HepG2 (cell line): ENCODE measurements at regions not wholly inside any gene's neighbourhood (a gene's known extent, or its start where the extent isn't known, plus 50 kb on each side); places are given as distances from the start of the nearest gene placed in this dataset.
A peak's percentile ranks its signal among the peaks of the same experiment; 100 is the strongest.

Experiments used
- AHR ChIP-seq: IDR thresholded peaks from 2 replicates; pipeline ENCODE4 v1.6.1; 2018; ENCODE audit warnings: missing genetic modification reagents, missing compliant biosample characterization
- CBX2 ChIP-seq, 2 experiments: fragments of 200-600 bp in 1 of 2; sonication (generic); formaldehyde crosslinking in 1 of 2; IDR thresholded peaks; 2 replicates each; pipeline versions ENCODE4 v1.7.0 to v1.8.1; 2018 to 2022; ENCODE audit warnings: low read depth in 2 of 2, low read length in 1 of 2, mild to moderate bottlenecking in 1 of 2, missing genetic modification reagents in 1 of 2
- CHCHD3 ChIP-seq: sonication (generic); formaldehyde crosslinking; IDR thresholded peaks from 2 replicates; pipeline ENCODE4 v1.8.0; 2022; ENCODE audit warnings: mild to moderate bottlenecking, missing genetic modification reagents, moderate library complexity
- ETS1 ChIP-seq: sonication (generic); formaldehyde crosslinking; IDR thresholded peaks from 2 replicates; pipeline ENCODE4 v1.4.0; 2020; ENCODE audit warnings: missing genetic modification reagents
- GRHL1 ChIP-seq: sonication (generic); formaldehyde crosslinking; conservative IDR thresholded peaks from 2 replicates; pipeline ENCODE4 v1.8.0; 2022; ENCODE audit warnings: missing genetic modification reagents
- MTERF4 ChIP-seq: sonication (generic); formaldehyde crosslinking; IDR thresholded peaks from 2 replicates; pipeline ENCODE4 v1.8.0; 2023; ENCODE audit warnings: mild to moderate bottlenecking, missing genetic modification reagents
- TFDP1 ChIP-seq: IDR thresholded peaks from 2 replicates; pipeline ENCODE4 v1.6.1; 2016; ENCODE audit warnings: missing compliant biosample characterization, missing genetic modification reagents, borderline replicate concordance
- ZBTB46 ChIP-seq: sonication (generic); formaldehyde crosslinking; IDR thresholded peaks from 2 replicates; pipeline ENCODE4 v1.4.0; 2020; ENCODE audit warnings: mild to moderate bottlenecking, missing genetic modification reagents, borderline replicate concordance
- ZNF280B ChIP-seq: sonication (generic); formaldehyde crosslinking; IDR thresholded peaks from 2 replicates; pipeline ENCODE4 v1.5.0; 2020; ENCODE audit warnings: missing genetic modification reagents, mild to moderate bottlenecking, borderline replicate concordance
- ZNF513 ChIP-seq: sonication (generic); formaldehyde crosslinking; conservative IDR thresholded peaks from 2 replicates; pipeline ENCODE4 v1.5.0; 2020; ENCODE audit warnings: missing genetic modification reagents
- ZNF639 ChIP-seq: conservative IDR thresholded peaks from 2 replicates; pipeline ENCODE4 v1.6.1; 2018; ENCODE audit warnings: missing genetic modification reagents

- TF ChIP-seq ZBTB46 (CRISPR knock-in tag) = no peak
- no peak for TF ChIP-seq CHCHD3 (CRISPR knock-in tag)
- no peak for TF ChIP-seq ZNF639 (CRISPR knock-in tag)
- no peak for TF ChIP-seq MTERF4 (CRISPR knock-in tag)
- peak; percentile 97; the same call in 1 of the 2 replicates for TF ChIP-seq ZNF513 (CRISPR knock-in tag)
- no peak for TF ChIP-seq ZNF280B (CRISPR knock-in tag)
- TF ChIP-seq GRHL1 = no peak
- TF ChIP-seq TFDP1 (CRISPR knock-in tag) = no peak
- TF ChIP-seq AHR (CRISPR knock-in tag) = no peak
- TF ChIP-seq CBX2 (IDR thresholded peaks at IDR 0.05; ENCODE audit: low read depth, low read length) = no peak
- TF ChIP-seq CBX2 (CRISPR knock-in tag; IDR thresholded peaks at IDR 0.05; ENCODE audit: low read depth) = no peak; the same call in 1 of the 2 replicates
- TF ChIP-seq ETS1 (CRISPR knock-in tag) = no peak
Observed at GRCh38 chr6:188821-189655, 103.2 kb upstream of the DUSP22 start (continued).
